ENCODE measurements at regions not wholly inside any gene's neighbourhood (a gene's known extent, or its start where the extent isn't known, plus 50 kb on each side); places are given as distances from the start of the nearest gene placed in this dataset.
A peak's percentile ranks its signal among the peaks of the same experiment; 100 is the strongest.
"Not testable (repeated sequence)": the region's sequence is repeated elsewhere in the genome, so short reads cannot be mapped to it uniquely, and the experiment has no call there.

DNA sequence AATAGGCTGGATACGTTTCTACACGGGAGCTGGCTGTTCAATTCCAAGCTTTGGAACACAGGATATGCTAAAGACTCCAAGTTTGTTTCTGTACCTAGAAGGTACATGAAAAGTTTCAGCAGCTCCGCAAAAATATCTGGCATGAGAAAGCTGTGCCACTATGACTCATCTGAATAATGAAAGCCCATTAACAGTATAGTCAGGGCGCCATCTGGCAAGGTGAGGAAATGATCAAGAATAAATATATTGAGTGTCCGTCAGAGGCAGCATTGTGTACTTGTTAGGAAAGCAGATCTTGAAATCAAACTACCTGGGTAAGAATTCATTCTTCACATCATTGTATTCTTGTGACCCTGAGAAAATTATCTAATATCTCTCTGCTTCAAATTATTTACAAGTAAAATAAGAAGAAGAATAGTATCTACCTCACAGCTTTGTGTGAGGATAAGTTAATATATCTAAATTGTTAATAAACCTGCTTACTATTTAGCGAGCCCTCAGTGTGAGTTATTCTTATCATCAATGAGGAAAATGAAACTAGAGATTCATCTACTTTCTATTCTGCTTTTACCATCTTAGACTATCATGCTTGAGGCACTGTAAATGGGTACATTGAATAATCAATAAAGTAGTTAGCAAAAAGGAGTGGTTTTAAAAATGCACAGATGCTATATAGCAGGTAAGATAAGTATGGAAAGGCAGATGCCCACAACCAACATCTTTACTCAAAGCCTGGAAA lies 53.5 kb downstream of the FSCB start:
- DNase-seq: peak; percentile 71

GRCh38 chr14:44450232-44450631 lies 56.9 kb downstream of the FSCB start:
- not testable (repeated sequence) for DNase-seq

DNA sequence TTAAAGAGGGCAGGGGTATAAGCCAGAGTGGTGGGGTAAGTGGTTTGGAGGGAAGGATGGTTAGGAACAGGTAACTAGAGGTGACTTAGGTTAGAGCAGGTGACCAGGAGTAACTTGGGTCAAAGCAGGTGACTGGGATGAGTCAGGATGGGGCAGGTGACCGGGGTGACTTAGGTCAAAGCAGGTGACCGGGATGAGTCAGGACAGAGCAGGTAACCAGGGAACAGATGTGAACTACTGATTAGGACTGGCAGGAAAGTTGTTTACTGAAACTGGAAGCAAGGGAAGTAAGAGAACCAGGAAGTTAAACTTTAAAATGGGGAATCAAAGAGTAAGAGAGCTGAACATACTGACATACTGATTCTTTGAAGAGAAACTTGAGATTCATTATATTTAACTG lies 57.4 kb downstream of the FSCB start:
- DNase-seq: no peak

GRCh38 chr14:44448951-44449358 lies 58.1 kb downstream of the FSCB start:
- DNase-seq: no peak

DNA sequence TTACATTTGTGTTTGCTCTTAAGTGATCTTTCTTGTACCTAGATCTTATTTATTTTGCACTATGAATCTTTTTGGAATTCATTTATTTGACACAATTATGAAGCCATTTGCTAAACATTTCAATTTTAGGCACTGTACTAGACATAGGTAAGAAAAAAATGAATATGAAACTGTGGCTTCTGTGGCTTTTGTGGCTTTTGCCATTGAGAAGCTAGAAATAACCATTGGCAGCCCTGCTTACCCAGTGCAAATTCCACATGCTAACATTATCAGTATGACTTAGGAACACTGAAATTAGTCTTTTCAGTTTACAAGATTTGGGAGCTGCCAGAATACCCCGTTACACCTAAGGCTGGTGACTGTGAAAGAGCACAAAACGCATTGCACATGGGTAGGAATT lies 60.1 kb downstream of the FSCB start:
- no peak for DNase-seq

GRCh38 chr14:44444454-44444853 lies 62.6 kb downstream of the FSCB start:
- DNase-seq: no peak

DNA sequence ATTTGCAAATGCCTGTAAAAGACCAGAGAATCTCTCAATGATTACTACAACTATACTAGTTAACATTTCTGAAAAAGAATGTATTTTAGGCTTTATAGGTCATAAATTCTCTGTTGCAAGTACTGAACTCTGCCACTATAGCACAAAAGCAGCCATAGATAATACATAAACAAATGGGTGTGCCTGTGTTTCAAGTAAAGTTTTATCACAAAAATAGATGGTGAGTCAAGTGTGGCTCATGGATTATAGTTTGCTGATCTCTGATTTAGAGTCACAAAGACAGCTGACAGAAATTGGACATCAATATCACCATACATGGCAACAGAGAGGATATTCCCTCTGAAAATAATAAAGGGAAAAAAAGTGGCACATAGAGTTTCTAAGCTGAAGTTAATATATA lies 68.1 kb downstream of the FSCB start:
- DNase-seq: no peak

GRCh38 chr14:44438221-44438620 lies 68.9 kb downstream of the FSCB start:
- DNase-seq: no peak

GRCh38 chr14:44436458-44436857 lies 70.6 kb downstream of the FSCB start:
- DNase-seq: no peak

- peak; percentile 8 for DNase-seq
These were observed 78.7 kb downstream of the FSCB start for GRCh38 chr14:44428231-44428945.

DNA sequence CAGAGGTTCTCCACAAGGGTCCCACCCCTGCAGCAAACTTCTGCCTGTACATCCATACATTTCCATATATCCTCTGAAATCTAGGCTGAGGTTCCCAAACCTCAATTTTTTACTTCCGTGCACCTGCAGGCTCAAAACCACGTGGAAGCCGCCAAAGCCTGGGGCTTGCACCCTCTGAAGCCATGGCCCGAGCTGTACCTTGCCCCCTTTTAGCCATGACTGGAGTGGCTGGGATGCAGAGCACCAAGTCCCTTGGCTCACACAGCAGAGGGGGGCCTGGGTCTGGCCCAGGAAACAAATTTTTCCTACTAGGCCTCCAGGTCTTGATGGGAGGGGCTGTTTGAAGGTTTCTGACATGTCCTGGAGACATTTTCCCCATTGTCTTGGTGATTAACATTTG lies 84.4 kb downstream of the FSCB start:
- DNase-seq: no peak

GRCh38 chr14:44420226-44420625 lies 86.9 kb downstream of the FSCB start:
- DNase-seq: no peak

GRCh38 chr14:44418856-44419255 lies 88.2 kb downstream of the FSCB start:
- no peak for DNase-seq

DNA sequence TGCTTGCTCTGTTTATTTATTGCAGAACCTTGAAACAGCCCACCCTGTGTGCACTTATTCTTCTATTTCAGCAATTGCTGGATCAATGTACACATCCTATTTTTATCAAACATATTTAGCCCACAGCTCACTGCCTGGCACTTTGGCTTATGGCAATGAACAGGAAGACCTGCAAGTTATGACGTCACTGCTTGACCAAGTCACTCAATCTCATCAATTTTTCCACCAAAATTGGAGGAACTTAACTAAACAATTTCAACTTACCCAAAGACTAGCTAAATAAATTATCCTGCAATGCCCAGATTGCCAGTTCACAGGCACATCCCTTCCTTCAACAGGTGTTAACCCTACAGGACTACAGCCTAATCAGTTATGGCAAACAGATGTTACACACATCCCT lies 89.3 kb downstream of the FSCB start:
- DNase-seq: no peak

DNA sequence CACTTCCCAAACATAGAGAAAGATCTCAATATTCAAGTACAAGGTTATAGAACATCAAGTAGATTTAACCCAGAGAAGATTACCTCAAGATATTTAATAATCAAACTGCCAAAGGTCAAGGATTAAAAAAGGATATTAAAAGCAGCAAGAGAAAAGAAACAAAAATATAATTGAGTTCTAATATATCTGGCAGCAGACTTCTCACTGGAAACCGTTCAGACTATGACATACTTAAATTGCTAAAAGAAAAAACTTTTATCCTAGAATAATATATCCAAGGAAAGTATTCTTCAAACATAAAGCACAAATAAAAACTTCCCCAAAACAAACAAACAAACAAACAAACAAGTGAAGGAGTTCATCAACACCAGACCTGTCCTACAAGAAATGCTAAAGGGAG lies 92.4 kb downstream of the FSCB start:
- DNase-seq: no peak

DNA sequence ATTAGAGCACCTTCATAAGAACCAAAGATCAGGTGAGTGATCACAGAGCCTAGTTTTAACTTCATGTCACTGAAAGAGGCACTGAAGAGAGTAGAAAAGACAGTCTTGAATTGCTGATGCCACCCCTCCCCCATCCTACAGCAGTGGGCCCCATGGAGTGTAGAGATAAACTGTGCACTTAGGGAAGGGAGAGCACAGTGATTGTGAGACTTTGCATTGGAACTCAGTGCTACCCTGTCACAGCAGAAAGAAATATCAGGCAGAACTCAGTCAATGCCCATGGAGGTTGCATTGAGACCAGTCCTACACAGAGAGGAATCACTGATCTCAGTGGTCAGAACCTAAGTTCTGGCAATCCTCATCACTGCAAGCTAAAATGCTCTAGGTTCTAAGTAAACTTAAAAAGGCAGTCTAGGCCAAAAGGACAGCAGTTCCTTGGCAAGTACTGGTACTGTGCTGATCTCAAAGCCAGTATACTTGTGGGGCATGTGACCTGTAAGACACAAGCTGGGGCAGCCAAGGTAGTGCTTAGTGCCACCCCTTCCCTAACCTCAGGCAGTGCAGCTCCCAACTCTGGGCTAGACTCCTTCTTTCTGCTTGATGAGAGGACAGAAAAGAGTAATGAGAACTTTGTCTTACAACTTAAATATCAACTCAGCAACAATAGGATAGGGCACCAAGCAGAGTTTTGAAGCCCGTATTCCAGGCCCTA lies 94.1 kb downstream of the FSCB start:
- DNase-seq: no peak

DNA sequence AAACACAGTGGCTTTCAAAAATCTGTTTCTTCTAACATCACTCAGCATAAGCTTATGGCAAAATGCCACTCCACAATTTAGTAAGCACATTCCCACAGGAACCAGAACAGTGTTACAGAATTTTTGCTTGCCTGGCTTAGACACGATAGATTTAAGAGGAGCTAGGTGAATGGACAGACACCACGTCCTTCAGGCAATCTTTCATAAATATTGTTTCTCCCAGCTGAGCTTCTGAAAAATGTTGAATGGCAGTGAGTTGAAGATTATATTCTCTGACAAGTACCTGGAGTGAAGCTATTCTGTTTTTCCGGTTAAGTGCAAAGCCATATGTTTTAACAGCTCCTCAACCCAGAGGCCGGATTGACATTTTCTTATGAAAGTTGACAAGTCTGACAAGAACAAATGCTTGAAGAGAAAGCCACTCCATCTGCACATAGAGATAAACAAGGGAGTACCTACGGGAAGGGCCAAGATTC lies 102.0 kb downstream of the FSCB start:
- DNase-seq: no peak

- DNase-seq: no peak
These were observed 102.5 kb downstream of the FSCB start for GRCh38 chr14:44404599-44404998.

- no peak for DNase-seq
These were observed 103.0 kb downstream of the FSCB start for GRCh38 chr14:44404036-44404435.

GRCh38 chr14:44403193-44403592 lies 103.9 kb downstream of the FSCB start:
- no peak for DNase-seq

GRCh38 chr14:44396226-44396625 lies 110.9 kb downstream of the FSCB start:
- DNase-seq: no peak

- DNase-seq: no peak
These were observed 114.1 kb downstream of the FSCB start for GRCh38 chr14:44392984-44393383.

- no peak for DNase-seq
These were observed 118.8 kb downstream of the FSCB start for GRCh38 chr14:44388306-44388705.

GRCh38 chr14:44385906-44386305 lies 121.2 kb downstream of the FSCB start:
- no peak for DNase-seq

All from NCI-H82 (cell line).